ENCODE measurements at regions not wholly inside any gene's neighbourhood (a gene's known extent, or its start where the extent isn't known, plus 50 kb on each side); places are given as distances from the start of the nearest gene placed in this dataset.

GRCh38 chr9:87290241-87291052 lies 207.2 kb upstream of the DAPK1 start:
- TF ChIP-seq CTCF (IDR thresholded peaks at IDR 0.05 in 2 of 3, conservative IDR thresholded peaks at IDR 0.05 in 1 of 3; ENCODE audit: borderline replicate concordance in 1 of 3, insufficient read depth in 1 of 3, low read depth in 2 of 3, low read length in 2 of 3) = peak; percentile 3 to 39 (median 34); a peak in 4 of 6 replicates
- TF ChIP-seq POLR2A (IDR thresholded peaks at IDR 0.05; ENCODE audit: borderline replicate concordance, extremely low read depth, insufficient read depth, insufficient read length) = no peak

All from HCT116 (cell line).